ENCODE measurements at regions not wholly inside any gene's neighbourhood (a gene's known extent, or its start where the extent isn't known, plus 50 kb on each side); places are given as distances from the start of the nearest gene placed in this dataset.
A peak's percentile ranks its signal among the peaks of the same experiment; 100 is the strongest.

DNA sequence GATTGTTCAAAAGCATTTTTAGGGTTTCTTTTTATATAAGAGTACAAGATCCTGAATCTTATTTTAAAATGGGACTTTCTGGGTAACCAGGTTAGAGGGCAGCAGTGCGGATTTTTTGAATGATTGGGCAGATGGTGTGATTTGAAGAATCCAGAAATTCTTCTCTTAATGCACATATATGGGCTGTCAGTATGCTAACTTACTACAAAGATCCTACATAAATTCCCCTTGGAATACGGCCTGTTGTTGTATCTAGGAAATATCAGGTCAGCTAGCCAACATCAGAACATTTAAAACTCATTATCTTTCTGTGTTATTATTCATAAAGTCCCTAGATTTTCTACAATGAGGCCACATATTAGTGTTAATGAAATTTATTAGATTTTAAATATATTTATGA, 229.6 kb upstream of the TPRG1 start:
- no peak for FAIRE-seq
- Histone ChIP-seq H3K4me1 (peaks cover 8% of the 10 kb centered on the region; the same call in 2 of the 3 replicates), H3K27ac (no peak overlapping the region), H3K4me3 (no peak overlapping the region), H3K4me2 (no peak overlapping the region), H3K9me3 (no peaks in the 10 kb centered on the region)
- ATAC-seq: no peak
- no peak for DNase-seq (ENCODE audit: low read depth in 1 of 2, low spot score in 1 of 2)
- TF ChIP-seq BHLHE40 (IDR thresholded peaks at IDR 0.05; ENCODE audit: low read depth, low read length) (no peak), HDAC2 (IDR thresholded peaks at IDR 0.05) (no peak), RARB (CRISPR knock-in tag; IDR thresholded peaks at IDR 0.05) (no peak), TP53 (CRISPR knock-in tag; IDR thresholded peaks at IDR 0.05) (no peak), RCOR1 (IDR thresholded peaks at IDR 0.05; ENCODE audit: low read depth, low read length) (no peak), NPAS2 (CRISPR knock-in tag; IDR thresholded peaks at IDR 0.05; ENCODE audit: borderline replicate concordance) (no peak), POLR2A (IDR thresholded peaks at IDR 0.05; ENCODE audit: low read length) (no peak), ZC3H11A (IDR thresholded peaks at IDR 0.05) (no peak), FOSL2 (IDR thresholded peaks at IDR 0.05) (no peak), FOSL2 (CRISPR knock-in tag; IDR thresholded peaks at IDR 0.05) (no peak)
- CTCF ChIA-PET: interaction anchor here (1.2 kb wide), 1 partner anchor 1202 kb away, joined by 3 read pairs; no protein-coding TSS in a partner anchor
- 96% methylated on average over 2 of the region's 2 CpGs for WGBS (ENCODE audit: missing lambda C conversion rate)
- POLR2A ChIA-PET: no interaction called here

- no peak for TF ChIP-seq NPAS2 (CRISPR knock-in tag; IDR thresholded peaks at IDR 0.05; ENCODE audit: borderline replicate concordance)
- no peak for TF ChIP-seq TFCP2L1 (CRISPR knock-in tag; IDR thresholded peaks at IDR 0.05)
- TF ChIP-seq, protein P1, sequence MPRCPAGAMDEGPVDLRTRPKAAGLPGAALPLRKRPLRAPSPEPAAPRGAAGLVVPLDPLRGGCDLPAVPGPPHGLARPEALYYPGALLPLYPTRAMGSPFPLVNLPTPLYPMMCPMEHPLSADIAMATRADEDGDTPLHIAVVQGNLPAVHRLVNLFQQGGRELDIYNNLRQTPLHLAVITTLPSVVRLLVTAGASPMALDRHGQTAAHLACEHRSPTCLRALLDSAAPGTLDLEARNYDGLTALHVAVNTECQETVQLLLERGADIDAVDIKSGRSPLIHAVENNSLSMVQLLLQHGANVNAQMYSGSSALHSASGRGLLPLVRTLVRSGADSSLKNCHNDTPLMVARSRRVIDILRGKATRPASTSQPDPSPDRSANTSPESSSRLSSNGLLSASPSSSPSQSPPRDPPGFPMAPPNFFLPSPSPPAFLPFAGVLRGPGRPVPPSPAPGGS (IDR thresholded peaks at IDR 0.05): no peak
- no peak for TF ChIP-seq EP300 (IDR thresholded peaks at IDR 0.05)
- no peak for TF ChIP-seq EHF (CRISPR knock-in tag; IDR thresholded peaks at IDR 0.05)
- TF ChIP-seq NFE2L2 (conservative IDR thresholded peaks at IDR 0.05; ENCODE audit: low read length): 0 out of 2 replicates have a peak, but pooled peaks have one; percentile 18
- no peak for TF ChIP-seq HEYL (CRISPR knock-in tag; IDR thresholded peaks at IDR 0.05)
- no peak for TF ChIP-seq REST (IDR thresholded peaks at IDR 0.05)
- DNase-seq (ENCODE audit: low read depth in 1 of 2, low spot score in 1 of 2): no peak
- Histone ChIP-seq H3K4me2 (no peak overlapping the region), H3K4me3 (no peak overlapping the region), H3K9me3 (no peaks in the 10 kb centered on the region), H3K27ac (no peak overlapping the region), H3K4me1 (peaks cover 13% of the 10 kb centered on the region)
- CTCF ChIA-PET: interaction anchor here (2.8 to 5.7 kb wide), 2 partner anchors 12 to 1204 kb away, joined by 12 to 35 read pairs; no protein-coding TSS in a partner anchor
- FAIRE-seq: no peak
- no peak for ATAC-seq
- POLR2A ChIA-PET: no interaction called here
These were observed 228.2 kb upstream of the TPRG1 start for GRCh38 chr3:188943591-188943990.

DNA sequence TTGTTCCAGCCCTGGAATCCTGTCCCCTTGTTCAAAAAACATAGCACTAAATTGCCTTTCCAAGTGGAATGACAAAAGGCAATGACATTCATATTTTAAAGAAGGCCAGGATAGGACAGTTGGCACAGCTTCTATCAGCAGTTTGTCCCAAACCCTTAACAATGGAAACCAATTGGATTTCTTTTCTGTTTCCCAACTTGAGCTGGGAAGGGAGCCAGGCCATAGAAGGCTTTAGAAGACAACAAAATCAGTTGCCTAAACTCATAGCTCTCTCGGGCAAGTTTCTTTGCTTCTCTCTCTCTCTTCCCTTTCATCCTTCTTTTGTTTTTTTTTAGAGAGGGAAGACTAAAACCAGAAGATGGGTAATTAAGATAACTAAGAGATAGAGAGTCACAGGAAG, 227.7 kb upstream of the TPRG1 start:
- H3K4me3 ChIP-seq: no peak overlapping the region
- no peaks in the 10 kb centered on the region for H3K9me3 ChIP-seq
- no peak overlapping the region for H3K27ac ChIP-seq
- ChIA-PET POLR2A (no interaction called here), CTCF (interaction anchor here (2.8 to 5.7 kb wide), 2 partner anchors 11 to 1205 kb away, joined by 12 to 35 read pairs; no protein-coding TSS in a partner anchor)
- peaks cover 18% of the 10 kb centered on the region for H3K4me1 ChIP-seq
- ATAC-seq: no peak
- FAIRE-seq: no peak
- no peak for DNase-seq (ENCODE audit: low read depth in 1 of 2, low spot score in 1 of 2)
- no peak overlapping the region for H3K4me2 ChIP-seq
- WGBS (ENCODE audit: missing lambda C conversion rate): 83% methylated on average over 1 of the region's 1 CpG
- TF ChIP-seq HDAC2 (IDR thresholded peaks at IDR 0.05) (no peak), MAX (IDR thresholded peaks at IDR 0.05) (no peak), PBX3 (IDR thresholded peaks at IDR 0.05) (no peak), CEBPB (IDR thresholded peaks at IDR 0.05) (no peak), KDM1A (IDR thresholded peaks at IDR 0.05; ENCODE audit: low read depth) (no peak), MAZ (IDR thresholded peaks at IDR 0.05; ENCODE audit: borderline replicate concordance, low read depth, low read length) (no peak), NR3C1 (IDR thresholded peaks at IDR 0.05) (no peak), CBX8 (IDR thresholded peaks at IDR 0.05) (no peak), KDM5A (IDR thresholded peaks at IDR 0.05) (no peak), CBX2 (IDR thresholded peaks at IDR 0.05; ENCODE audit: borderline replicate concordance, low read depth) (no peak), POLR2A (IDR thresholded peaks at IDR 0.05; ENCODE audit: low read length) (no peak), ZC3H11A (IDR thresholded peaks at IDR 0.05) (no peak), JUN (IDR thresholded peaks at IDR 0.05) (no peak), NPAS2 (CRISPR knock-in tag; IDR thresholded peaks at IDR 0.05; ENCODE audit: borderline replicate concordance) (no peak), GATA3 (IDR thresholded peaks at IDR 0.05; ENCODE audit: borderline replicate concordance) (no peak), E2F6 (IDR thresholded peaks at IDR 0.05; ENCODE audit: borderline replicate concordance, low read depth) (no peak)
- TF ChIP-seq, protein P2, sequence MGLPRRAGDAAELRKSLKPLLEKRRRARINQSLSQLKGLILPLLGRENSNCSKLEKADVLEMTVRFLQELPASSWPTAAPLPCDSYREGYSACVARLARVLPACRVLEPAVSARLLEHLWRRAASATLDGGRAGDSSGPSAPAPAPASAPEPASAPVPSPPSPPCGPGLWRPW (IDR thresholded peaks at IDR 0.05): no peak
- TF ChIP-seq, protein P3, sequence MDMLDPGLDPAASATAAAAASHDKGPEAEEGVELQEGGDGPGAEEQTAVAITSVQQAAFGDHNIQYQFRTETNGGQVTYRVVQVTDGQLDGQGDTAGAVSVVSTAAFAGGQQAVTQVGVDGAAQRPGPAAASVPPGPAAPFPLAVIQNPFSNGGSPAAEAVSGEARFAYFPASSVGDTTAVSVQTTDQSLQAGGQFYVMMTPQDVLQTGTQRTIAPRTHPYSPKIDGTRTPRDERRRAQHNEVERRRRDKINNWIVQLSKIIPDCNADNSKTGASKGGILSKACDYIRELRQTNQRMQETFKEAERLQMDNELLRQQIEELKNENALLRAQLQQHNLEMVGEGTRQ (IDR thresholded peaks at IDR 0.05): no peak

Data from A549 (cell line).